ENCODE measurements at regions not wholly inside any gene's neighbourhood (a gene's known extent, or its start where the extent isn't known, plus 50 kb on each side); places are given as distances from the start of the nearest gene placed in this dataset.
"Not testable (repeated sequence)": the region's sequence is repeated elsewhere in the genome, so short reads cannot be mapped to it uniquely, and the experiment has no call there.

- H3K36me3 ChIP-seq (ENCODE audit: control insufficient read depth in 4 of 4, insufficient read depth in 4 of 4, low read length in 3 of 4): no peaks in the 10 kb centered on the region
- no peaks in the 10 kb centered on the region for H3K27me3 ChIP-seq (replicated peaks in 2 of 5; ENCODE audit: control insufficient read depth in 4 of 5, insufficient read depth in 5 of 5, low read length in 4 of 5)
- ChIA-PET CTCF (no interaction called here), POLR2A (no interaction called here)
- no peaks in the 10 kb centered on the region for H3K9me3 ChIP-seq (ENCODE audit: control extremely low read depth in 1 of 5, control insufficient read depth in 4 of 5, insufficient read depth in 2 of 5, low read depth in 1 of 5, low read length in 4 of 5)
- DNase-seq: no peak
- no peaks in the 10 kb centered on the region for H3K4me1 ChIP-seq (ENCODE audit: control extremely low read depth in 1 of 4, control insufficient read depth in 4 of 4, insufficient read depth in 4 of 4, low read length in 3 of 4)
- H3K4me3 ChIP-seq (ENCODE audit: control insufficient read depth in 1 of 7, extremely low read depth in 1 of 7, insufficient read depth in 4 of 7, low read depth in 2 of 7, low read length in 6 of 7): no peak overlapping the region
- no peak overlapping the region for H3K27ac ChIP-seq (ENCODE audit: insufficient read depth in 1 of 2, low read depth in 1 of 2, low read length in 2 of 2, poor library complexity in 1 of 2, severe bottlenecking in 2 of 2)
Measured at GRCh38 chr2:142380372-142380771, 249.6 kb upstream of the LRP1B start.

GRCh38 chr2:142362069-142362468, 231.3 kb upstream of the LRP1B start:
- H3K4me3 ChIP-seq (ENCODE audit: control insufficient read depth in 1 of 7, extremely low read depth in 1 of 7, insufficient read depth in 4 of 7, low read depth in 2 of 7, low read length in 6 of 7); H3K36me3 ChIP-seq (ENCODE audit: control insufficient read depth in 4 of 4, insufficient read depth in 4 of 4, low read length in 3 of 4); H3K4me1 ChIP-seq (ENCODE audit: control extremely low read depth in 1 of 4, control insufficient read depth in 4 of 4, insufficient read depth in 4 of 4, low read length in 3 of 4); CTCF ChIA-PET; H3K9me3 ChIP-seq (ENCODE audit: control extremely low read depth in 1 of 5, control insufficient read depth in 4 of 5, insufficient read depth in 2 of 5, low read depth in 1 of 5, low read length in 4 of 5); POLR2A ChIA-PET; DNase-seq; H3K27ac ChIP-seq (ENCODE audit: insufficient read depth in 1 of 2, low read depth in 1 of 2, low read length in 2 of 2, poor library complexity in 1 of 2, severe bottlenecking in 2 of 2); H3K27me3 ChIP-seq (replicated peaks in 2 of 5; ENCODE audit: control insufficient read depth in 4 of 5, insufficient read depth in 5 of 5, low read length in 4 of 5): not testable (repeated sequence)
- WGBS (ENCODE audit: insufficient coverage): 95% methylated on average over 3 of the region's 7 CpGs

GRCh38 chr2:142347751-142348150, 216.9 kb upstream of the LRP1B start:
- H3K27me3 ChIP-seq (replicated peaks in 2 of 5; ENCODE audit: control insufficient read depth in 4 of 5, insufficient read depth in 5 of 5, low read length in 4 of 5): no peaks in the 10 kb centered on the region
- H3K27ac ChIP-seq (ENCODE audit: insufficient read depth in 1 of 2, low read depth in 1 of 2, low read length in 2 of 2, poor library complexity in 1 of 2, severe bottlenecking in 2 of 2): no peak overlapping the region
- CTCF ChIA-PET: no interaction called here
- H3K9me3 ChIP-seq (ENCODE audit: control extremely low read depth in 1 of 5, control insufficient read depth in 4 of 5, insufficient read depth in 2 of 5, low read depth in 1 of 5, low read length in 4 of 5): no peaks in the 10 kb centered on the region
- no CpG with 5 or more reads among the region's 1 CpG for WGBS (ENCODE audit: insufficient coverage)
- POLR2A ChIA-PET: no interaction called here
- no peak for DNase-seq
- H3K36me3 ChIP-seq (ENCODE audit: control insufficient read depth in 4 of 4, insufficient read depth in 4 of 4, low read length in 3 of 4): no peaks in the 10 kb centered on the region
- H3K4me3 ChIP-seq (ENCODE audit: control insufficient read depth in 1 of 7, extremely low read depth in 1 of 7, insufficient read depth in 4 of 7, low read depth in 2 of 7, low read length in 6 of 7): no peak overlapping the region
- H3K4me1 ChIP-seq (ENCODE audit: control extremely low read depth in 1 of 4, control insufficient read depth in 4 of 4, insufficient read depth in 4 of 4, low read length in 3 of 4): no peaks in the 10 kb centered on the region

DNA sequence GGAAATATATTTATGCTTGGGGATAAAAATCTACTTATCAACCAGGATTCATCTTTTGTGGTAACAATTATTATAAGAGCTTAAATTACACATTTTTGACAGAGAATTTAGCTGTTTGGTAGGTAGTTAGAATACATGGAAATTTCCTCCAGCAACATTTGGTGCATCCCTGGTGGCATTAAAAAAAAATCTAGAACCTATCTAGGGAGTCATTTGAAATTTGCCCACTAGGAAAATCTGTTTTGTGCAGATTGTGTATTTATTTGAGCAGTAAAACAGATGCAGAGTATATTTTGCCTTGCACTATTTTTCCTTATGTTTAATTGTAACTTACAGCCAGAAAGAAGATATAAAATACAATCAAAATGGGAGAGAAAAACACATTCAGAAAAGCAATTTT, 208.4 kb upstream of the LRP1B start:
- Histone ChIP-seq H3K4me1 (ENCODE audit: control extremely low read depth in 1 of 4, control insufficient read depth in 4 of 4, insufficient read depth in 4 of 4, low read length in 3 of 4) (no peaks in the 10 kb centered on the region), H3K27ac (ENCODE audit: insufficient read depth in 1 of 2, low read depth in 1 of 2, low read length in 2 of 2, poor library complexity in 1 of 2, severe bottlenecking in 2 of 2) (no peak overlapping the region), H3K4me3 (ENCODE audit: control insufficient read depth in 1 of 7, extremely low read depth in 1 of 7, insufficient read depth in 4 of 7, low read depth in 2 of 7, low read length in 6 of 7) (no peak overlapping the region), H3K27me3 (replicated peaks in 2 of 5; ENCODE audit: control insufficient read depth in 4 of 5, insufficient read depth in 5 of 5, low read length in 4 of 5) (no peaks in the 10 kb centered on the region), H3K9me3 (ENCODE audit: control extremely low read depth in 1 of 5, control insufficient read depth in 4 of 5, insufficient read depth in 2 of 5, low read depth in 1 of 5, low read length in 4 of 5) (no peaks in the 10 kb centered on the region), H3K36me3 (ENCODE audit: control insufficient read depth in 4 of 4, insufficient read depth in 4 of 4, low read length in 3 of 4) (no peaks in the 10 kb centered on the region)
- POLR2A ChIA-PET: no interaction called here
- CTCF ChIA-PET: no interaction called here
- no peak for DNase-seq

DNA sequence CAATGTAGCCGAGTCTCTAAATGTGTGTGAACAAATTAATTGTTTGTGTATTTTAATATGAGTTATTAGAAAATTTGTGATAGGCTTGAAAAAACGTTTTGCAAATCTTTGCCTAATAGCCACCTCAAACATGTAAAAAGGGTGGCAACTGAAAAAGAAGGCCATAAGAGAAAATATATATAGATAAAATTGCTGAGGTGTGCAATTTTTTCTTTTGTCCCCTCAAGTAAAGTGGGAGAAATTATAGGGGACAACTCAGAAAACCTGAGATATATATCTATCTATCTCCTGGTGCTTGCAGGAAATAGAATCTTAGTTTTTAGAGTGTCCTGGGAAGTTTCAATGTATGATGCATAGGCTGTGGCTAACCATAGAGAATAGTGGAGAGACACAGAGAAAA, 201.4 kb upstream of the LRP1B start:
- ChIA-PET CTCF (no interaction called here), POLR2A (no interaction called here)
- H3K27me3 ChIP-seq (replicated peaks in 2 of 5; ENCODE audit: control insufficient read depth in 4 of 5, insufficient read depth in 5 of 5, low read length in 4 of 5): no peaks in the 10 kb centered on the region
- H3K9me3 ChIP-seq (ENCODE audit: control extremely low read depth in 1 of 5, control insufficient read depth in 4 of 5, insufficient read depth in 2 of 5, low read depth in 1 of 5, low read length in 4 of 5): no peaks in the 10 kb centered on the region
- WGBS (ENCODE audit: insufficient coverage): no CpG with 5 or more reads among the region's 2 CpGs
- H3K4me1 ChIP-seq (ENCODE audit: control extremely low read depth in 1 of 4, control insufficient read depth in 4 of 4, insufficient read depth in 4 of 4, low read length in 3 of 4): no peaks in the 10 kb centered on the region
- no peak overlapping the region for H3K4me3 ChIP-seq (ENCODE audit: control insufficient read depth in 1 of 7, extremely low read depth in 1 of 7, insufficient read depth in 4 of 7, low read depth in 2 of 7, low read length in 6 of 7)
- H3K36me3 ChIP-seq (ENCODE audit: control insufficient read depth in 4 of 4, insufficient read depth in 4 of 4, low read length in 3 of 4): no peaks in the 10 kb centered on the region
- DNase-seq: no peak
- H3K27ac ChIP-seq (ENCODE audit: insufficient read depth in 1 of 2, low read depth in 1 of 2, low read length in 2 of 2, poor library complexity in 1 of 2, severe bottlenecking in 2 of 2): no peak overlapping the region

DNA sequence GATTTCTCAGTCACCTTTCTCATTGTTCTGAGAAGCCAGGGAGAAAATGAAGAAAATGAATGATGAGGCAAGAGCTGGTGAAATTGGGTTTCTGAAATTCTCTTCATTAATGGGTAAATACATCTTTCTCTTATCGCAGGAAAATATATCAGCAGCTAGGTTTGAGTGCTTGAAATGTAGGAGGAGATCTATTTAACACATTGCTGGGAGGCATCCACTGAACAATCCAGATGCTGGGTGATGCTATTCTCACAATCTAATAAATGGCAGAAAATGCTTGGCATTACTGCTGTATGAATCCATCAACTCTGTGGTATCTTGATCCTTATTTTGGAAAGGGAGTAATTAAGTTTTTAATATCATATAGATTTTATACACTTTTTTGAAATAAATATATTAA, 199.6 kb upstream of the LRP1B start:
- Histone ChIP-seq H3K4me3 (ENCODE audit: control insufficient read depth in 1 of 7, extremely low read depth in 1 of 7, insufficient read depth in 4 of 7, low read depth in 2 of 7, low read length in 6 of 7) (no peak overlapping the region), H3K4me1 (ENCODE audit: control extremely low read depth in 1 of 4, control insufficient read depth in 4 of 4, insufficient read depth in 4 of 4, low read length in 3 of 4) (no peaks in the 10 kb centered on the region), H3K27me3 (replicated peaks in 2 of 5; ENCODE audit: control insufficient read depth in 4 of 5, insufficient read depth in 5 of 5, low read length in 4 of 5) (no peaks in the 10 kb centered on the region), H3K9me3 (ENCODE audit: control extremely low read depth in 1 of 5, control insufficient read depth in 4 of 5, insufficient read depth in 2 of 5, low read depth in 1 of 5, low read length in 4 of 5) (no peaks in the 10 kb centered on the region), H3K36me3 (ENCODE audit: control insufficient read depth in 4 of 4, insufficient read depth in 4 of 4, low read length in 3 of 4) (no peaks in the 10 kb centered on the region), H3K27ac (ENCODE audit: insufficient read depth in 1 of 2, low read depth in 1 of 2, low read length in 2 of 2, poor library complexity in 1 of 2, severe bottlenecking in 2 of 2) (no peak overlapping the region)
- ChIA-PET CTCF (no interaction called here), POLR2A (no interaction called here)
- no CpG with 5 or more reads among the region's 1 CpG for WGBS (ENCODE audit: insufficient coverage)
- no peak for DNase-seq

- Histone ChIP-seq H3K4me1 (ENCODE audit: control extremely low read depth in 1 of 4, control insufficient read depth in 4 of 4, insufficient read depth in 4 of 4, low read length in 3 of 4) (peaks cover 0 to 7% (median 2%) of the 10 kb centered on the region in 4 experiments), H3K27me3 (replicated peaks in 2 of 5; ENCODE audit: control insufficient read depth in 4 of 5, insufficient read depth in 5 of 5, low read length in 4 of 5) (no peaks in the 10 kb centered on the region), H3K36me3 (ENCODE audit: control insufficient read depth in 4 of 4, insufficient read depth in 4 of 4, low read length in 3 of 4) (no peaks in the 10 kb centered on the region), H3K27ac (ENCODE audit: insufficient read depth in 1 of 2, low read depth in 1 of 2, low read length in 2 of 2, poor library complexity in 1 of 2, severe bottlenecking in 2 of 2) (no peak overlapping the region), H3K9me3 (ENCODE audit: control extremely low read depth in 1 of 5, control insufficient read depth in 4 of 5, insufficient read depth in 2 of 5, low read depth in 1 of 5, low read length in 4 of 5) (no peaks in the 10 kb centered on the region), H3K4me3 (ENCODE audit: control insufficient read depth in 1 of 7, extremely low read depth in 1 of 7, insufficient read depth in 4 of 7, low read depth in 2 of 7, low read length in 6 of 7) (no peak overlapping the region)
- CTCF ChIA-PET: no interaction called here
- POLR2A ChIA-PET: no interaction called here
- DNase-seq: no peak
Measured at GRCh38 chr2:142325870-142326269, 195.1 kb upstream of the LRP1B start.

DNA sequence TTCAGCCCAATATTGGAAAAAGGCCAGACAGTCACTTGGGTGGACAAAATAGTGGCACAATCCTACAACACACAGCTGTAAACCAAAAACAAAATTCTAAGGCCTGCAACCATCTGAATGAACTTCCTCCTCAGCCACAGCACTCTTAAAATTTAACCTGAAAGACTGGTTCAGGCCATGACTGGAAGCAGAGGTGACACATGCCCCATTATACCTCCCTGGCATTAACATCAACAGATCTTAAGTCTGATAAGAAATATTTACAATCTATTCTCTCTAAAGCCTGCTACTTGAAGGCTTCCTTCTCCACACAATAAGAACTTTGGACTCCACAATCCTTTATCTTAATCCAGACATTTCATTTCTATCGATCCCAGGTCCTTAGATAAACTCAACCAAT, 192.4 kb upstream of the LRP1B start:
- 80% methylated on average over 1 of the region's 1 CpG for WGBS (ENCODE audit: insufficient coverage)
- H3K4me3 ChIP-seq (ENCODE audit: control insufficient read depth in 1 of 7, extremely low read depth in 1 of 7, insufficient read depth in 4 of 7, low read depth in 2 of 7, low read length in 6 of 7): no peak overlapping the region
- no peaks in the 10 kb centered on the region for H3K9me3 ChIP-seq (ENCODE audit: control extremely low read depth in 1 of 5, control insufficient read depth in 4 of 5, insufficient read depth in 2 of 5, low read depth in 1 of 5, low read length in 4 of 5)
- no peaks in the 10 kb centered on the region for H3K36me3 ChIP-seq (ENCODE audit: control insufficient read depth in 4 of 4, insufficient read depth in 4 of 4, low read length in 3 of 4)
- no peak for DNase-seq
- H3K27ac ChIP-seq (ENCODE audit: insufficient read depth in 1 of 2, low read depth in 1 of 2, low read length in 2 of 2, poor library complexity in 1 of 2, severe bottlenecking in 2 of 2): no peak overlapping the region
- ChIA-PET POLR2A (no interaction called here), CTCF (no interaction called here)
- no peaks in the 10 kb centered on the region for H3K27me3 ChIP-seq (replicated peaks in 2 of 5; ENCODE audit: control insufficient read depth in 4 of 5, insufficient read depth in 5 of 5, low read length in 4 of 5)
- peaks cover 0 to 7% (median 2%) of the 10 kb centered on the region in 4 experiments for H3K4me1 ChIP-seq (ENCODE audit: control extremely low read depth in 1 of 4, control insufficient read depth in 4 of 4, insufficient read depth in 4 of 4, low read length in 3 of 4)
